Liver (tissue), 8 donors: ENCODE measurements at regions not wholly inside any gene's neighbourhood (a gene's known extent, or its start where the extent isn't known, plus 50 kb on each side); places are given as distances from the start of the nearest gene placed in this dataset.

Experiments
- DNase-seq: peaks from one replicate; pipeline ENCODE4 v3.0.0-alpha.2; 2017; ENCODE audit warnings: low spot score
- H3K27ac ChIP-seq, 2 donors: one replicate each; pipeline ENCODE4 v1.7.0; 2013; ENCODE audit warnings: inconsistent platforms in 2 of 2, low read length in 2 of 2, control low read depth in 1 of 2, low read depth in 1 of 2, mild to moderate bottlenecking in 1 of 2
- H3K27me3 ChIP-seq, 4 donors: one replicate each; pipeline versions ENCODE4 v1.6.1 to v1.7.0; 2013; ENCODE audit warnings: low read length in 3 of 4, inconsistent platforms in 1 of 4, mild to moderate bottlenecking in 1 of 4, moderate library complexity in 1 of 4; ENCODE audit not compliant: control insufficient read depth in 4 of 4, insufficient read depth in 4 of 4
- H3K36me3 ChIP-seq, 4 donors: one replicate each; pipeline versions ENCODE4 v1.6.1 to v1.7.0; 2013; ENCODE audit warnings: low read length in 3 of 4, mild to moderate bottlenecking in 3 of 4, low read depth in 1 of 4, moderate library complexity in 1 of 4; ENCODE audit not compliant: control insufficient read depth in 4 of 4, insufficient read depth in 3 of 4
- H3K4me1 ChIP-seq, 4 donors: one replicate each; pipeline versions ENCODE4 v1.6.1 to v1.7.0; 2013; ENCODE audit warnings: low read length in 3 of 4, mild to moderate bottlenecking in 3 of 4, moderate library complexity in 1 of 4; ENCODE audit not compliant: control insufficient read depth in 4 of 4, insufficient read depth in 4 of 4
- H3K4me3 ChIP-seq, 3 donors: one replicate each; pipeline versions ENCODE4 v1.6.1 to v1.7.0; 2013; ENCODE audit warnings: low read length in 3 of 3, control low read depth in 1 of 3, low read depth in 1 of 3, mild to moderate bottlenecking in 1 of 3
- H3K9ac ChIP-seq, 2 donors: one replicate each; pipeline ENCODE4 v1.7.0; 2013; ENCODE audit warnings: low read length in 2 of 2, mild to moderate bottlenecking in 2 of 2, moderate library complexity in 2 of 2, control low read depth in 1 of 2, low read depth in 1 of 2
- H3K9me3 ChIP-seq, 4 donors: one replicate each; pipeline versions ENCODE4 v1.6.1 to v1.7.0; 2013; ENCODE audit warnings: low read length in 3 of 4; ENCODE audit not compliant: control insufficient read depth in 4 of 4
- ATF3 ChIP-seq: IDR thresholded peaks from 2 replicates; pipeline ENCODE4 v1.6.1; 2016; ENCODE audit warnings: antibody characterized with exemption
- CTCF ChIP-seq: fragments of 150-350 bp; IDR thresholded peaks from 2 replicates; pipeline ENCODE4 v1.5.1; 2017; ENCODE audit warnings: improper control_type of control experiment, low read depth, low read length; ENCODE audit not compliant: missing input control
- EGR1 ChIP-seq, 2 donors: IDR thresholded peaks; 2 replicates each; pipeline ENCODE4 v1.6.1; 2016 to 2018; ENCODE audit warnings: antibody characterized with exemption in 2 of 2, low read depth in 2 of 2
- FOXA1 ChIP-seq: IDR thresholded peaks from 2 replicates; pipeline ENCODE4 v1.6.1; 2016; ENCODE audit warnings: antibody characterized with exemption
- GABPA ChIP-seq, 2 donors: IDR thresholded peaks in 1 of 2; conservative IDR thresholded peaks in 1 of 2; 2 replicates each; pipeline ENCODE4 v1.6.1; 2016; ENCODE audit warnings: antibody characterized with exemption in 2 of 2, mild to moderate bottlenecking in 1 of 2, moderate library complexity in 1 of 2
- HNF4A ChIP-seq, 2 donors: conservative IDR thresholded peaks; 2 replicates each; pipeline ENCODE4 v1.6.1; 2016; ENCODE audit warnings: antibody characterized with exemption in 2 of 2, mild to moderate bottlenecking in 2 of 2
- HNF4G ChIP-seq: IDR thresholded peaks from 2 replicates; pipeline ENCODE4 v1.6.1; 2016; ENCODE audit warnings: antibody characterized with exemption
- JUND ChIP-seq, 2 donors: IDR thresholded peaks; 2 replicates each; pipeline ENCODE4 v1.6.1; 2016; ENCODE audit warnings: antibody characterized with exemption in 2 of 2
- MAX ChIP-seq: IDR thresholded peaks from 2 replicates; pipeline ENCODE4 v1.6.1; 2016; ENCODE audit warnings: antibody characterized with exemption
- NR2F2 ChIP-seq: IDR thresholded peaks from 2 replicates; pipeline ENCODE4 v1.6.1; 2016; ENCODE audit warnings: antibody characterized with exemption
- REST ChIP-seq: IDR thresholded peaks from 2 replicates; pipeline ENCODE4 v1.6.1; 2016; ENCODE audit warnings: antibody characterized with exemption, mild to moderate bottlenecking
- RXRA ChIP-seq, 2 donors: IDR thresholded peaks; 2 replicates each; pipeline ENCODE4 v1.6.1; 2017 to 2018; ENCODE audit warnings: antibody characterized with exemption in 2 of 2, mild to moderate bottlenecking in 1 of 2
- SP1 ChIP-seq: IDR thresholded peaks from 2 replicates; pipeline ENCODE4 v1.6.1; 2018; ENCODE audit warnings: antibody characterized with exemption, mild to moderate bottlenecking
- TAF1 ChIP-seq: conservative IDR thresholded peaks from 2 replicates; pipeline ENCODE4 v1.6.1; 2016; ENCODE audit warnings: antibody characterized with exemption, mild to moderate bottlenecking
- YY1 ChIP-seq: IDR thresholded peaks from 2 replicates; pipeline ENCODE4 v1.6.1; 2016; ENCODE audit warnings: antibody characterized with exemption, mild to moderate bottlenecking
- ZBTB33 ChIP-seq: IDR thresholded peaks from 2 replicates; pipeline ENCODE4 v1.6.1; 2016; ENCODE audit warnings: antibody characterized with exemption
- WGBS: extraction: QIAGEN DNeasy Blood & Tissue Kit; methylation state at CpG from one replicate; pipeline ENCODE4 v1.1.7; 2013; 5-methylcytosine and 5-hydroxymethylcytosine counted together
- donor health status: healthy.
- donor health status: healthy.
- donor health status: healthy.
- donor health status: healthy.
- donor health status: healthy.

GRCh38 chr5:72694856-72695255 lies 121.6 kb upstream of the TNPO1 start:
- no peak overlapping the region for H3K4me3 ChIP-seq
- DNase-seq, result no peak
- no peak overlapping the region for H3K27ac ChIP-seq
- WGBS, result 91% methylated on average over 2 of the region's 2 CpGs
- no peaks in the 10 kb centered on the region for H3K9me3 ChIP-seq
- H3K4me1 ChIP-seq, result no peaks in the 10 kb centered on the region
- H3K27me3 ChIP-seq, result peaks cover 0 to 5% (median 2%) of the 10 kb centered on the region in 4 donors
- TF ChIP-seq HNF4G, result no peak
- TF ChIP-seq YY1, result no peak
- no peak for TF ChIP-seq JUND (IDR thresholded peaks at IDR 0.05)
- no peak for TF ChIP-seq MAX
- TF ChIP-seq TAF1, result no peak
- TF ChIP-seq EGR1 (IDR thresholded peaks at IDR 0.05; ENCODE audit: low read depth in 2 of 2), result no peak
- TF ChIP-seq SP1, result no peak
- no peak for TF ChIP-seq HNF4A (conservative IDR thresholded peaks at IDR 0.05)
- TF ChIP-seq FOXA1, result no peak
- no peak for TF ChIP-seq CTCF
- H3K9ac ChIP-seq, result no peak overlapping the region
- no peaks in the 10 kb centered on the region for H3K36me3 ChIP-seq

- no peaks in the 10 kb centered on the region for H3K4me1 ChIP-seq
- no peaks in the 10 kb centered on the region for H3K9me3 ChIP-seq
- peaks cover 0 to 6% (median 2%) of the 10 kb centered on the region in 4 donors for H3K27me3 ChIP-seq
- no peak overlapping the region for H3K9ac ChIP-seq
- H3K27ac ChIP-seq, result no peak overlapping the region
- DNase-seq, result no peak
- H3K4me3 ChIP-seq, result no peak overlapping the region
- TF ChIP-seq MAX (no peak), GABPA (IDR thresholded peaks at IDR 0.05 in 1 of 2, conservative IDR thresholded peaks at IDR 0.05 in 1 of 2) (no peak), TAF1 (no peak), REST (no peak), FOXA1 (no peak), YY1 (no peak), ZBTB33 (no peak), EGR1 (IDR thresholded peaks at IDR 0.05; ENCODE audit: low read depth in 2 of 2) (no peak), NR2F2 (no peak), HNF4A (conservative IDR thresholded peaks at IDR 0.05) (no peak), RXRA (IDR thresholded peaks at IDR 0.05) (no peak), CTCF (no peak), ATF3 (no peak)
- 59% methylated on average over 5 of the region's 5 CpGs for WGBS
- H3K36me3 ChIP-seq, result no peaks in the 10 kb centered on the region
Measured at GRCh38 chr5:72693546-72694205, 122.8 kb upstream of the TNPO1 start.
